ENCODE measurements at regions not wholly inside any gene's neighbourhood (a gene's known extent, or its start where the extent isn't known, plus 50 kb on each side); places are given as distances from the start of the nearest gene placed in this dataset.

DNA sequence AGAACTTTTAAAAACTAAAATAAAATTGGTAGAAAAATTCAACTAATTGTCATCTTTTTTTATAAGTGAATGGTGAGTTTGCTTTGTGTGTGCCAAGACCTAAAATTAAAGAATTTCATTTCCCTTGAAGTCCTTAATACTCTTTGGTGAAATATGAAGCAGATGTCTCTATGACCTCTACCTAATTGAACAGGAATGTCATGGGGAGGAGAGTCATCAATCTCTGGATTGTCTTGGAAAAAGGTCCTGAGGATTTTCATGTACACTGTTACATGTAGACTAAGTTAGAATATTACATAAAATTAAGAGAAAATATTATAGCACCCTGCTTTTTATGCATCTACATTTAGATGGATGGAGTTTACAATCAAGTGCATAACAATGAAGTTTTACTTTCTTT, 177.9 kb upstream of the LRP1B start:
- no peak for ATAC-seq
- H3K9me3 ChIP-seq: peaks cover 10% of the 10 kb centered on the region
- no peak for DNase-seq
- intact Hi-C loops (cut with DNase I, micrococcal nuclease): no loop called here
- H3K4me1 ChIP-seq (ENCODE audit: low read depth): no peaks in the 10 kb centered on the region
- TF ChIP-seq CTCF (IDR thresholded peaks at IDR 0.05): no peak
- H3K36me3 ChIP-seq (ENCODE audit: low read depth): no peaks in the 10 kb centered on the region
- no peak overlapping the region for H3K4me3 ChIP-seq

- H3K36me3 ChIP-seq (ENCODE audit: low read depth): no peaks in the 10 kb centered on the region
- ATAC-seq (no peak), DNase-seq (no peak)
- H3K4me1 ChIP-seq (ENCODE audit: low read depth): no peaks in the 10 kb centered on the region
- no peak overlapping the region for H3K4me3 ChIP-seq
- TF ChIP-seq CTCF (IDR thresholded peaks at IDR 0.05): no peak
- intact Hi-C loops (cut with DNase I, micrococcal nuclease): no loop called here
- peaks cover 10% of the 10 kb centered on the region for H3K9me3 ChIP-seq
These were observed 176.8 kb upstream of the LRP1B start for GRCh38 chr2:142307616-142308115.

DNA sequence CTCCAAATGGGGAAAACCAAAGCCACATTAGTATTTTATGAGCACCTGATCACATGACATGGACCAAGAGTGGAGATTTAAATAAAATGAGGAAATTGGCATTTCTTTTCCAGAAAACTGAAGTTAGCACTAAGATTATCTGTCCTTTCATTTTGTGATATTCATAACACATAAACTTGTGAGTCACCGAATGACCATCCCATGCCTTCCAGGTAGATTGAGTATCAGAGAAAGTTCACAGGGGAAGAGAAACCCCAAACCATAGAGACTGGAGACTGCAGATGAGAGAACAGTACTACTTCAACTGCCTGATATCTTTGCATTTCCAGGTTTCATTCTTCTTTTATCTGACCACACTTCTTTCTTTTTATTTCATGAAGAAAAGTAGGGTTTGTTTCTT, 176.3 kb upstream of the LRP1B start:
- TF ChIP-seq CTCF (IDR thresholded peaks at IDR 0.05): no peak
- no peaks in the 10 kb centered on the region for H3K36me3 ChIP-seq (ENCODE audit: low read depth)
- intact Hi-C loops (cut with DNase I, micrococcal nuclease): no loop called here
- no peaks in the 10 kb centered on the region for H3K4me1 ChIP-seq (ENCODE audit: low read depth)
- no peak overlapping the region for H3K4me3 ChIP-seq
- ATAC-seq: no peak
- H3K9me3 ChIP-seq: peaks cover 10% of the 10 kb centered on the region
- DNase-seq: no peak

GRCh38 chr2:142306131-142306530, 175.3 kb upstream of the LRP1B start:
- H3K4me1 ChIP-seq (ENCODE audit: low read depth): no peaks in the 10 kb centered on the region
- DNase-seq (no peak), ATAC-seq (no peak)
- peaks cover 10% of the 10 kb centered on the region for H3K9me3 ChIP-seq
- H3K4me3 ChIP-seq: no peak overlapping the region
- no peaks in the 10 kb centered on the region for H3K36me3 ChIP-seq (ENCODE audit: low read depth)
- intact Hi-C loops (cut with DNase I, micrococcal nuclease): no loop called here
- TF ChIP-seq CTCF (IDR thresholded peaks at IDR 0.05): no peak

DNA sequence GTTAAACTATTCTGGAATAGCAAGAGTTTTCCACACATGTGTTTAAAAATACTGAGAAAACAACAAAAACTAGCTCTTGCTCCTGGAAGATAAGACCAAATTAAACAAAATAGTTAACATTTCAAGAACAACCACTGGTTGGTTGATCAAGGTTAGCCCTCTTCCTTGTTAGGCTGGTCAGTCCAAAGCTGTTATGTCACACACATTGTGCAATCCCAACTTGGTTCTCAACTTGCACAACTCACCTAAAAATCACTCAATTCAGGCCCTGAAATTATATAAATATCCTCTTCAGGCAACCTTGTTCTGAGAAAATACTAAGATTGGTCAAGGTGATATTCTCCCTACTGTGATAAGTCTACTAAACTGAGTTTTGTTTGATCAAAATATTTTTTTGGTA, 169.7 kb upstream of the LRP1B start:
- no peaks in the 10 kb centered on the region for H3K36me3 ChIP-seq (ENCODE audit: low read depth)
- no peak for DNase-seq
- no peak for TF ChIP-seq CTCF (IDR thresholded peaks at IDR 0.05)
- H3K4me3 ChIP-seq: no peak overlapping the region
- H3K4me1 ChIP-seq (ENCODE audit: low read depth): no peaks in the 10 kb centered on the region
- intact Hi-C loops (cut with DNase I, micrococcal nuclease): no loop called here
- ATAC-seq: no peak
- H3K9me3 ChIP-seq: no peaks in the 10 kb centered on the region

DNA sequence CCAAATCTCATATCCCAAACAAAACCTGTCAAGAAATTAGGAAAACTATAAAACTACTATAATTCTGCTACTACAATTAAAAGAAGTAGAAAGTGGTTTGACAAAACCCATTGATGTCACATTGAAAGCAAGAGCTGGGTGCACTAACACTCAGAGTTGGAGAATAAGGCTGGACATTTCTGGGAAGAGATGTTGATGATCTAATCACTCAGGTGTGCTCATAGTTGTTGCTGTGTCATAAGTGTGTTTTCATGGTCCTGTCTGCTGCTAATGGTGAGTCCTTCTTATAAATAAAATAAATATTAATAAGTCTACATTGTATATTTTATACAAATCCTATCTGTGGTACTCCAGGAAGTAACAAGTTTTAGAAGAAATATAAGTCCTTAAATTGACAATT, 168.2 kb upstream of the LRP1B start:
- Histone ChIP-seq H3K9me3 (no peaks in the 10 kb centered on the region), H3K4me1 (ENCODE audit: low read depth) (no peaks in the 10 kb centered on the region), H3K36me3 (ENCODE audit: low read depth) (no peaks in the 10 kb centered on the region), H3K4me3 (no peak overlapping the region)
- intact Hi-C loops (cut with DNase I, micrococcal nuclease): no loop called here
- ATAC-seq (no peak), DNase-seq (no peak)
- TF ChIP-seq CTCF (IDR thresholded peaks at IDR 0.05): no peak
